ENCODE measurements at regions not wholly inside any gene's neighbourhood (a gene's known extent, or its start where the extent isn't known, plus 50 kb on each side); places are given as distances from the start of the nearest gene placed in this dataset.
A peak's percentile ranks its signal among the peaks of the same experiment; 100 is the strongest.

DNA sequence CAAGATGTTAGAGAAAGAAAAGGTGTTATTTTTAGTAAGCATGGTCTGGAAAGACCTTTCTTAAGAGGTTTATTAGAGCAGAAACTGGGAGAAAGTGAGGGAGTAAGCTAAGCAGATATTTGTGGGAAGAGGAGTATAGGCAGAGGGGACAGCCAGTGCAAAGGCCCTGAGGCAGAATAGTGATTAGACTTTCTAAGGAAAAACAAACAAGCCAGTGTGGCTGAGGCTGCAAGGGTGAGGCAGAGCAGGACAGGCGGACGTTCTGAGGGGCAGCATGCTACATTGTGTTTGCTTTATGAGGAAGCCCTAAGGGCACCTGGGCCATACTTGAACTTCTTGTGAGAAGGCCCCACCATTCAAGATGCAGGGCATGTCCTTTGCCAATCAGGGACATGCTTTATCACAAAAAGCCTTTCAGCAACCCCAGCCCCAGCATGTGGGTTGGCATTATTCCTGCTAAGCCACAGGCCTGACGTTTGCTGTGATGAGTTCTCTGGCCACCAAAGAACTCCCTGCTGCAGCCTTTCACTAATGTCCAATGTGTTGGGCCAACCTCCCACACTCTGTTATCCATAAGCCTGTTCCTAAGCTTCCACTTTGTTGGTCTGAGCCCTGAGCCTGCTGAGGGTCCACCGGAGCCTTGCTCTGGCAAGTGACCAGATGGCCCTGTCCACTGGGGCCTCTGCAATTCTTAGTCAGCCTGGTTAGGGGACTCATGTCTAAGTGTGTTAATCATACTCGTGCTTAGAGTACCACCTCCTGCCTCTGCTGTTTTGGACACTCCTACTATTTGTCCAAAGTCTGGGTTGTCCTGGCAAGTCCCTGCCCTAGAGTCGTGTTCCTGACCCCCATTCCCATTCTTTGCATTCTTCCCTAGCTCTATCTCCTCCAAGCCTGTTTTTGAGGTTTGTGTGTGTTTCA, 209.9 kb upstream of the CTNNB1 start:
- Histone ChIP-seq H2BK5ac (ENCODE audit: insufficient read length, low read length) (no peak overlapping the region), H3K9ac (ENCODE audit: extremely low read depth, insufficient read length, low read length) (no peak overlapping the region), H3K79me1 (ENCODE audit: insufficient read depth, low read depth, low read length, poor library complexity, severe bottlenecking) (no peaks in the 10 kb centered on the region), H2AFZ (ENCODE audit: low read length) (no peak overlapping the region), H3K23ac (ENCODE audit: insufficient read length, low read depth, low read length) (no peak overlapping the region), H3K79me2 (ENCODE audit: insufficient read depth, low read length) (no peaks in the 10 kb centered on the region; the same call in 1 of the 2 replicates), H2BK15ac (ENCODE audit: low read depth, low read length) (no peak overlapping the region), H3T11ph (ENCODE audit: low read length) (no peak overlapping the region), H4K91ac (ENCODE audit: insufficient read length, low read depth, low read length) (no peak overlapping the region), H3K14ac (ENCODE audit: insufficient read depth, low read length) (no peak overlapping the region; the same call in 1 of the 2 replicates), H2AK5ac (ENCODE audit: insufficient read length, low read length) (no peak overlapping the region), H2BK12ac (ENCODE audit: insufficient read length, low read depth, low read length) (no peak overlapping the region), H3K56ac (ENCODE audit: insufficient read length, low read depth, low read length) (no peak overlapping the region), H3K18ac (ENCODE audit: insufficient read length, low read depth, low read length) (no peak overlapping the region), H2BK120ac (ENCODE audit: low read depth, low read length, poor library complexity, severe bottlenecking) (no peak overlapping the region), H3K27ac (ENCODE audit: insufficient read length, low read depth, low read length) (no peak overlapping the region), H3K9me3 (ENCODE audit: control insufficient read depth, low read depth, low read length) (no peaks in the 10 kb centered on the region), H2BK20ac (ENCODE audit: low read depth, low read length, poor library complexity, severe bottlenecking) (no peak overlapping the region), H4K8ac (replicated peaks; ENCODE audit: insufficient read length, low read depth, low read length) (no peak overlapping the region), H4K20me1 (ENCODE audit: control insufficient read depth, insufficient read depth, insufficient read length) (no peaks in the 10 kb centered on the region), H3K23me2 (ENCODE audit: insufficient read length, low read depth, low read length, poor library complexity, severe bottlenecking) (no peaks in the 10 kb centered on the region), H4K5ac (ENCODE audit: insufficient read length, low read depth, low read length) (no peak overlapping the region), H3K27me3 (ENCODE audit: insufficient read depth, low read length) (no peaks in the 10 kb centered on the region), H3K4ac (ENCODE audit: low read depth, low read length) (no peak overlapping the region), H3K4me2 (ENCODE audit: insufficient read depth, insufficient read length, low read length) (no peak overlapping the region), H3K4me1 (ENCODE audit: insufficient read depth, low read length) (no peaks in the 10 kb centered on the region)
- Mint-ChIP-seq H3K27me3 (ENCODE audit: low read depth) (no peaks in the 10 kb centered on the region), H3K4me1 (no peaks in the 10 kb centered on the region), H3K9me3 (peaks cover 0 to 2% of the 10 kb centered on the region in 2 experiments; a peak in 1 of 5 replicates), H3K4me3 (no peak overlapping the region), H3K36me3 (ENCODE audit: insufficient read depth in 1 of 3, low read depth in 3 of 3) (no peaks in the 10 kb centered on the region), H3K27ac (peak overlapping the region in 1 of 3 experiments; percentile 20; a peak in 1 of 7 replicates)
- TF ChIP-seq, protein P1, sequence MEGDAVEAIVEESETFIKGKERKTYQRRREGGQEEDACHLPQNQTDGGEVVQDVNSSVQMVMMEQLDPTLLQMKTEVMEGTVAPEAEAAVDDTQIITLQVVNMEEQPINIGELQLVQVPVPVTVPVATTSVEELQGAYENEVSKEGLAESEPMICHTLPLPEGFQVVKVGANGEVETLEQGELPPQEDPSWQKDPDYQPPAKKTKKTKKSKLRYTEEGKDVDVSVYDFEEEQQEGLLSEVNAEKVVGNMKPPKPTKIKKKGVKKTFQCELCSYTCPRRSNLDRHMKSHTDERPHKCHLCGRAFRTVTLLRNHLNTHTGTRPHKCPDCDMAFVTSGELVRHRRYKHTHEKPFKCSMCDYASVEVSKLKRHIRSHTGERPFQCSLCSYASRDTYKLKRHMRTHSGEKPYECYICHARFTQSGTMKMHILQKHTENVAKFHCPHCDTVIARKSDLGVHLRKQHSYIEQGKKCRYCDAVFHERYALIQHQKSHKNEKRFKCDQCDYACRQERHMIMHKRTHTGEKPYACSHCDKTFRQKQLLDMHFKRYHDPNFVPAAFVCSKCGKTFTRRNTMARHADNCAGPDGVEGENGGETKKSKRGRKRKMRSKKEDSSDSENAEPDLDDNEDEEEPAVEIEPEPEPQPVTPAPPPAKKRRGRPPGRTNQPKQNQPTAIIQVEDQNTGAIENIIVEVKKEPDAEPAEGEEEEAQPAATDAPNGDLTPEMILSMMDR (conservative IDR thresholded peaks at IDR 0.05): no peak
- no CpG with 5 or more reads among the region's 6 CpGs for WGBS (ENCODE audit: extremely low coverage, insufficient read length, low lambda C conversion rate)
- no peak for DNase-seq

All from H9 (cell line).